Chondrocyte (in vitro differentiated cells): ENCODE measurements at regions not wholly inside any gene's neighbourhood (a gene's known extent, or its start where the extent isn't known, plus 50 kb on each side); places are given as distances from the start of the nearest gene placed in this dataset.
A peak's percentile ranks its signal among the peaks of the same experiment; 100 is the strongest.

Experiments used
- DNase-seq: peaks from one replicate; pipeline ENCODE4 v3.0.0; 2021; ENCODE audit warnings: mixed read lengths, low spot score
- H3K27ac Mint-ChIP-seq: one replicate; pipeline ENCODE4 v1.8.0; 2021; ENCODE audit warnings: mild to moderate bottlenecking, moderate library complexity, mixed read lengths; ENCODE audit not compliant: unreplicated experiment
- H3K27me3 Mint-ChIP-seq: 2 replicates; pipeline ENCODE4 v1.8.0; 2021; ENCODE audit warnings: low read depth, mixed read lengths
- H3K36me3 Mint-ChIP-seq: 2 replicates; pipeline ENCODE4 v1.8.0; 2021; ENCODE audit warnings: low read depth, mixed read lengths
- H3K4me1 Mint-ChIP-seq: 2 replicates; pipeline ENCODE4 v1.8.0; 2021; ENCODE audit warnings: low read depth, mild to moderate bottlenecking, mixed read lengths
- H3K4me3 Mint-ChIP-seq: one replicate; pipeline ENCODE4 v1.8.0; 2021; ENCODE audit warnings: mild to moderate bottlenecking, moderate library complexity, mixed read lengths; ENCODE audit not compliant: unreplicated experiment
- H3K9me3 Mint-ChIP-seq: 2 replicates; pipeline ENCODE4 v1.8.0; 2021; ENCODE audit warnings: low read depth, mixed read lengths
- CTCF ChIP-seq: fragments of 200-600 bp; sonication (generic); IDR thresholded peaks from 2 replicates; pipeline ENCODE4 v1.5.0; 2021; ENCODE audit warnings: antibody characterized with exemption, mild to moderate bottlenecking, moderate library complexity

GRCh38 chr14:58809520-58809919, 171.8 kb downstream of the DACT1 start:
- H3K9me3 Mint-ChIP-seq, result peaks cover 9% of the 10 kb centered on the region
- no peak for DNase-seq

GRCh38 chr14:58812050-58812910, 174.5 kb downstream of the DACT1 start:
- peaks cover 75% of the 10 kb centered on the region for H3K4me1 Mint-ChIP-seq
- H3K27me3 Mint-ChIP-seq, result no peaks in the 10 kb centered on the region
- H3K27ac Mint-ChIP-seq, result peak overlapping the region; percentile 22

More at GRCh38 chr14:58809520-58809919, 171.8 kb downstream of the DACT1 start:
- Mint-ChIP-seq H3K27me3 (no peaks in the 10 kb centered on the region), H3K4me1 (peaks cover 72% of the 10 kb centered on the region), H3K27ac (no peak overlapping the region), H3K4me3 (no peak overlapping the region), H3K36me3 (no peaks in the 10 kb centered on the region)
- TF ChIP-seq CTCF, result no peak

GRCh38 chr14:58813745-58814144, 176.0 kb downstream of the DACT1 start:
- Mint-ChIP-seq H3K27me3 (no peaks in the 10 kb centered on the region), H3K4me1 (peaks cover 81% of the 10 kb centered on the region), H3K27ac (peak overlapping the region; percentile 14), H3K9me3 (peaks cover 9% of the 10 kb centered on the region), H3K36me3 (no peaks in the 10 kb centered on the region), H3K4me3 (no peak overlapping the region)
- TF ChIP-seq CTCF, result no peak
- DNase-seq, result no peak

More at GRCh38 chr14:58812050-58812910, 174.5 kb downstream of the DACT1 start:
- Mint-ChIP-seq H3K36me3 (no peaks in the 10 kb centered on the region), H3K9me3 (peaks cover 9% of the 10 kb centered on the region), H3K4me3 (no peak overlapping the region)
- TF ChIP-seq CTCF, result no peak
- no peak for DNase-seq

- H3K27me3 Mint-ChIP-seq, result no peaks in the 10 kb centered on the region
- H3K9me3 Mint-ChIP-seq, result peaks cover 8% of the 10 kb centered on the region
- DNase-seq, result no peak
- peaks cover 79% of the 10 kb centered on the region for H3K4me1 Mint-ChIP-seq
- no peak for TF ChIP-seq CTCF
- H3K27ac Mint-ChIP-seq, result peak overlapping the region; percentile 63
- peaks cover 2% of the 10 kb centered on the region for H3K36me3 Mint-ChIP-seq
- H3K4me3 Mint-ChIP-seq, result no peak overlapping the region
These were observed 176.7 kb downstream of the DACT1 start for GRCh38 chr14:58814466-58814865.

GRCh38 chr14:58815161-58815701, 177.5 kb downstream of the DACT1 start:
- Mint-ChIP-seq H3K36me3 (peaks cover 5% of the 10 kb centered on the region), H3K9me3 (peaks cover 2% of the 10 kb centered on the region), H3K4me3 (no peak overlapping the region), H3K4me1 (peaks cover 82% of the 10 kb centered on the region), H3K27ac (peak overlapping the region; percentile 49), H3K27me3 (no peaks in the 10 kb centered on the region)
- DNase-seq, result no peak
- TF ChIP-seq CTCF, result no peak
